Thyroid gland (tissue), 4 donors: ENCODE measurements at regions not wholly inside any gene's neighbourhood (a gene's known extent, or its start where the extent isn't known, plus 50 kb on each side); places are given as distances from the start of the nearest gene placed in this dataset.

ENCODE experiments used
- DNase-seq, 2 donors: peaks; one replicate each; pipeline ENCODE4 v3.0.0-alpha.2; 2019
- H3K27ac ChIP-seq, 3 donors: fragments of 200-600 bp; sonication (generic); 1 replicate in 2 of 3; 2 replicates in 1 of 3; pipeline ENCODE4 v1.5.1; 2016 to 2019; ENCODE audit warnings: mild to moderate bottlenecking in 1 of 3, moderate library complexity in 1 of 3
- H3K27me3 ChIP-seq: fragments of 200-600 bp; sonication (generic); one replicate; pipeline ENCODE4 v1.5.1; 2019
- H3K36me3 ChIP-seq, 2 donors: fragments of 200-600 bp; sonication (generic); one replicate each; pipeline ENCODE4 v1.5.1; 2016 to 2019
- H3K4me1 ChIP-seq, 2 donors: fragments of 200-600 bp; sonication (generic); one replicate each; pipeline ENCODE4 v1.5.1; 2017 to 2019
- H3K4me3 ChIP-seq, 3 donors: fragments of 200-600 bp; sonication (generic); replicated peaks in 1 of 3; 1 replicate in 2 of 3; 2 replicates in 1 of 3; pipeline ENCODE4 v1.5.1; 2016; ENCODE audit warnings: mild to moderate bottlenecking in 1 of 3
- H3K9me3 ChIP-seq: fragments of 200-600 bp; sonication (generic); one replicate; pipeline ENCODE4 v1.5.1; 2017
- CTCF ChIP-seq, 6 experiments: fragments of 200-600 bp in 3 of 6; fragments of 450-650 bp in 3 of 6; sonication (generic) in 3 of 6; IDR thresholded peaks; one replicate each; pipeline ENCODE4 v1.5.1; 2016 to 2019; ENCODE audit warnings: antibody characterized with exemption in 6 of 6, mild to moderate bottlenecking in 2 of 6, inconsistent platforms in 1 of 6, moderate library complexity in 1 of 6
- POLR2A ChIP-seq, 2 donors: fragments of 450-650 bp; IDR thresholded peaks; one replicate each; pipeline ENCODE4 v1.6.1; 2017; ENCODE audit warnings: antibody characterized with exemption in 2 of 2, mild to moderate bottlenecking in 2 of 2, moderate library complexity in 1 of 2
- WGBS, 2 donors: methylation state at CpG; one replicate each; pipeline ENCODE4 v1.1.5; 2017; 5-methylcytosine and 5-hydroxymethylcytosine counted together
- intact Hi-C: fragments of 100-400 bp; cut with DNase I; formaldehyde crosslinking; loops from one replicate; pipeline ENCODE4 v1.15.1; 2023

GRCh38 chr11:112310848-112311247 lies 50.2 kb upstream of the PLET1 start:
- H3K4me1 ChIP-seq = peaks cover 0 to 2% of the 10 kb centered on the region in 2 donors
- H3K27me3 ChIP-seq = no peaks in the 10 kb centered on the region
- no peaks in the 10 kb centered on the region for H3K9me3 ChIP-seq
- no peak overlapping the region for H3K4me3 ChIP-seq
- DNase-seq = no peak
- no peak for TF ChIP-seq POLR2A (IDR thresholded peaks at IDR 0.05)
- TF ChIP-seq CTCF (IDR thresholded peaks at IDR 0.05) = no peak
- H3K36me3 ChIP-seq = no peaks in the 10 kb centered on the region
- 80 to 81% methylated on average over 8 of the region's 8 CpGs for WGBS, 2 donors
- intact Hi-C loops = no loop called here
- no peak overlapping the region for H3K27ac ChIP-seq

- Histone ChIP-seq H3K36me3 (no peaks in the 10 kb centered on the region), H3K27ac (no peak overlapping the region), H3K4me3 (no peak overlapping the region), H3K4me1 (peaks cover 9 to 28% of the 10 kb centered on the region in 2 donors), H3K9me3 (no peaks in the 10 kb centered on the region), H3K27me3 (no peaks in the 10 kb centered on the region)
- intact Hi-C loops = no loop called here
- 93 to 94% methylated on average over 8 of the region's 8 CpGs for WGBS, 2 donors
- DNase-seq = peak in 1 of 2 donors; percentile 21
- no peak for TF ChIP-seq CTCF (IDR thresholded peaks at IDR 0.05)
- no peak for TF ChIP-seq POLR2A (IDR thresholded peaks at IDR 0.05)
Observed at GRCh38 chr11:112315057-112315720, 54.5 kb upstream of the PLET1 start.

- H3K27ac ChIP-seq = no peak overlapping the region
- no peaks in the 10 kb centered on the region for H3K36me3 ChIP-seq
- intact Hi-C loops = no loop called here
- WGBS, 2 donors = 65 to 70% methylated on average over 11 of the region's 11 CpGs
- H3K4me3 ChIP-seq = no peak overlapping the region
- no peaks in the 10 kb centered on the region for H3K9me3 ChIP-seq
- no peaks in the 10 kb centered on the region for H3K27me3 ChIP-seq
- no peak for TF ChIP-seq POLR2A (IDR thresholded peaks at IDR 0.05)
- no peak for TF ChIP-seq CTCF (IDR thresholded peaks at IDR 0.05)
- H3K4me1 ChIP-seq = peaks cover 18 to 37% of the 10 kb centered on the region in 2 donors
- peak in 1 of 2 donors; percentile 22 for DNase-seq
Observed at GRCh38 chr11:112315861-112316739, 55.4 kb upstream of the PLET1 start.

GRCh38 chr11:112316971-112317370 lies 56.3 kb upstream of the PLET1 start:
- Histone ChIP-seq H3K4me3 (no peak overlapping the region), H3K4me1 (peaks cover 24 to 46% of the 10 kb centered on the region in 2 donors), H3K27ac (no peak overlapping the region), H3K9me3 (no peaks in the 10 kb centered on the region), H3K27me3 (no peaks in the 10 kb centered on the region), H3K36me3 (no peaks in the 10 kb centered on the region)
- intact Hi-C loops = no loop called here
- DNase-seq = no peak
- TF ChIP-seq POLR2A (IDR thresholded peaks at IDR 0.05) (no peak), CTCF (IDR thresholded peaks at IDR 0.05) (no peak)
- 61 to 73% methylated on average over 4 of the region's 4 CpGs for WGBS, 2 donors

GRCh38 chr11:112318184-112318591 lies 57.5 kb upstream of the PLET1 start:
- Histone ChIP-seq H3K4me1 (peaks cover 24 to 48% of the 10 kb centered on the region in 2 donors), H3K27me3 (no peaks in the 10 kb centered on the region), H3K9me3 (no peaks in the 10 kb centered on the region), H3K36me3 (no peaks in the 10 kb centered on the region), H3K4me3 (no peak overlapping the region), H3K27ac (peak overlapping the region in 1 of 3 donors; percentile 47)
- 70 to 72% methylated on average over 1 of the region's 1 CpG for WGBS, 2 donors
- no peak for TF ChIP-seq POLR2A (IDR thresholded peaks at IDR 0.05)
- TF ChIP-seq CTCF (IDR thresholded peaks at IDR 0.05) = no peak
- no peak for DNase-seq
- intact Hi-C loops = no loop called here
